AG08395 (cell line): ENCODE measurements at regions not wholly inside any gene's neighbourhood (a gene's known extent, or its start where the extent isn't known, plus 50 kb on each side); places are given as distances from the start of the nearest gene placed in this dataset.

ENCODE experiments used
- DNase-seq: peaks from one replicate; pipeline ENCODE4 v3.0.0; 2012; ENCODE audit warnings: mixed read lengths, low spot score

DNA sequence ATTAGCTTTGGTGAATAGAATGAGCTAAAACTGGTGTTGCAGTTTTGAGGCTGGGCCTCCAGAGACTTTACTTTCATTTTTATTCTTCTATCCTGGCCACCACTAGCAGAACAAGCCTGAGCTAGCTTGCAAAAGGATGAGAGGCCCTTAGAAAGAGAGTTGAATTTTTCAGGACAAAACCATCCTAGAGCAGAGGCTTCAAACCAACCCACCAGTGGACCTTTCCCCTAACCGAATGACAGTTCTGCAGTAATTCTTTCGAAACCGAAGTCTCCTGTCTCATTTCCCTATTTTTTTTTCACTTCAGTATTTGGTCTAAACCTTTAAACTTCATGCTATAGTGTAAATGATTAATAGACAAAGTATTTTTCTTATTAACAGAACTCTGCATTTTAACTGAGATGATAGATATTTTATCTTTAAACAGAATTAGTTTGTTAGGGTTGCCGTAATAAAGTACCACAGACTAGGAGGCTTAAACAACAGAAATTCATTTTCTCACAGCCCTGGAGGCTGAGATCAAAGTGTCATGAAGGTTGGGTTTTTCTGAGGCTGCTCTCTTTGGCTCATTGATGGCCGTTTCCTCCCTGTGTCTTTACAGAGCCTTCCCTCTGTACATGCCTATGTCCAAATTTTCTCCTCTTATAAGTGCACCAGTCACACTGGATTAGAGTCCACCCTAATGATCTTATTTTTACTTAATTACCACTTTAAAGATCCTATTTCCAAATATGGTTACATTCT lies 80.6 kb upstream of the PAK5 start:
- no peak for DNase-seq

- DNase-seq: no peak
These were observed 79.5 kb upstream of the PAK5 start for GRCh38 chr20:9918348-9918747.

DNA sequence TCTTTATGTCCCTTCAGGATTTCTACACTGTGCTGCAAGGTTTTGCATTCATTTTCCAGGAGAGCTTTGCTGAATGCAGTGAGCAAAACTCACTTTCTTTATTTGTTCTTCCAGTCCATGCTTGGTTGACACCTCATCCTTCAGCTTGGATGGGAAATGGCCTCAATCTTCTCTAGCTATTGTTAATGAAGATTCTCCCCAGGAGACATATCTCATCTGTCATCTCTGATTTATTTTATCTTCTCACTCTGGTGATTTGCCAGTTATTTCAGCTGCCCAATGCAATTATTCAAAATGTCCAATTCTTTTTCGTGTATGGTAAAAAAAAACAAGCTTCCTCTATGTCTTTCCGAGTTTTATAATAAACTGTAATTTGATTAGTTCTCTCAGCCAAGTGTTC lies 77.9 kb upstream of the PAK5 start:
- no peak for DNase-seq

DNA sequence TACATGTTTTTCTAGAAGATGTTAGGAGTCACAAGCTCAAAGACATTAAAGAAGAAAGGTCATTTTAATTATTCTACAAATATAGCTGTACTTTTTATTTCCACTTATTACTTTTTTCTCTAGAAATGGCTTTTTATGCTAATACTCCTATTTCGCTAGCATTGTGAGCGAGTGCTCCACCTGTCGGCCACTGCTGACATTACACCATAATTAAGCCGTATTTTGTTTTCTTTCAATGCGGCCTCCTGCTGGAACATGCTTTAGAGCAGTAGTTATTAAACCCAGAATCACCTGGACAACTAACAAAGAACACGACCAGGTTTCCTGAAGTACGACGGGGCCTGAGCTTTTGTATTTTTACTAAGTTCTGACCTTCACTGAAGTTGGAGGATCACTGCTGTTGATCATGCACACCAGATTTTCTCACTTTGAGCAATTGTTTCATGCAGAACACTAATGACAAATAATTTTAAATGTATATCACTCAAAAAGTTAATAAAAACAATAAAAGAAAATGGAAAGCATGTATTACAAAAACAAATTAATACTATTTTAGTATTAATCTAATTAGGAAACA lies 74.1 kb upstream of the PAK5 start:
- DNase-seq: peak; percentile 48

- DNase-seq: no peak
These were observed 73.4 kb upstream of the PAK5 start for GRCh38 chr20:9912290-9912689.

- no peak for DNase-seq
These were observed 72.6 kb upstream of the PAK5 start for GRCh38 chr20:9911519-9911918.

GRCh38 chr20:9909167-9909566 lies 70.3 kb upstream of the PAK5 start:
- DNase-seq: no peak

GRCh38 chr20:9903048-9903655 lies 64.3 kb upstream of the PAK5 start:
- DNase-seq: no peak

DNA sequence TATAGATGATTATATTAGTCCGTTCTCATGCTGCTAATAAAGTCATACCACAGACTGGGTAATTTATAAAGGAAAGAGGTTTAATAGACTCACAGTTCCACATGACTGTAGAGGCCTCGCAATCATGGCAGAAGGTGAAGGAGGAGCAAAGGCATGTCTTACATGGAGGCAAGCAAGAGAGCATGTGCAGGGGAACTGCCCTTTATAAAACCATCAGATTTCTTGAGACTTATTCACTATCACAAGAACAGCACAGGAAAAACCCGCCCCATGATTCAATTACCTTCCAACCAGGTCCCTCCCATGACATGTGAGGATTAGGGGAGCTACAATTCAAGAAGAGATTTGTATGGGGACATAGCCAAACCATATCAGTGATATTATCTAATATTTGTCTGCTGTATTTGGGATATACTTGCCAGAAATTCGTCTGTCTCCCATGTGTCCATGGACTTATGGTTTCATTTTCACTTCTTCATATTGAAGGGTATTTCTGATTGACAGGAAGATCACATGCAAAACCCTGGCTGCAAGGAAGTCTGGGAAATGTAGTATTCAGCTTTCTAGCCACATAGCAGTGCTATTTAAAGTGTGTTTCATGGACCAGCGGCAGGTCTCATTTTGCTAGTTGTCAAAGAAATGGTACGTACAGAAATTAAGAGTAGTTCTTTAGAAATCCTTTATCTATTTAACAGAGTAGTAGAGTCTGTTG lies 50.5 kb upstream of the PAK5 start:
- no peak for DNase-seq
